K562 (cell line): ENCODE measurements at regions not wholly inside any gene's neighbourhood (a gene's known extent, or its start where the extent isn't known, plus 50 kb on each side); places are given as distances from the start of the nearest gene placed in this dataset.

Experiments
- ATAC-seq: fragments of 200-7000 bp; cut with Tn5 transposase; 3 replicates; pipeline ENCODE4 v1.9.1; 2020; ENCODE audit warnings: moderate library complexity
- BruUV-seq: library from RNA; stranded (reverse); fragments of 400-500 nt; replicated peaks from 2 replicates; lab custom pipeline; 2021; lab: Mats Ljungman, UMichigan
- CTCF ChIA-PET: fragments of 300-600 bp; formaldehyde crosslinking; extraction: SDS; loops from one replicate; lab custom pipeline; 2021; ENCODE audit warnings: low intra/inter-chr PET ratio; lab: Yijun Ruan, JAX
- POLR2A ChIA-PET: fragments of 300-600, 350-650 bp; sonication (Branson Sonifier 250); formaldehyde crosslinking; extraction: SDS; loops from one replicate; lab custom pipeline; 2021; ENCODE audit warnings: antibody characterized with exemption, inconsistent platforms; lab: Yijun Ruan, JAX
- DNase-seq, 4 experiments: peaks; one replicate each; pipeline versions ENCODE4 v3.0.0 to v3.0.0-alpha.2; 2011 to 2018; ENCODE audit warnings: low spot score in 3 of 4, mixed read lengths in 3 of 4; ENCODE audit errors: extremely low read depth in 1 of 4
- FAIRE-seq: peaks from 2 replicates; lab custom pipeline; 2011; peaks lifted over from hg19 to GRCh38; lab: Jason Lieb, UNC
- H2AFZ ChIP-seq: 2 replicates; pipeline ENCODE4 v1.6.0; 2011; ENCODE audit warnings: low read depth, low read length, control low read depth, inconsistent platforms
- H3K27ac ChIP-seq: fragments of 200-600 bp; 3 replicates; pipeline ENCODE4 v1.8.0; 2011; ENCODE audit warnings: low read depth, mild to moderate bottlenecking, control low read depth, inconsistent platforms, low read length, moderate library complexity, mixed read lengths; ENCODE audit errors: extremely low read depth
- H3K27me3 ChIP-seq, 2 experiments: fragments of 300-600 bp in 1 of 2; 2 replicates in 1 of 2; 3 replicates in 1 of 2; pipeline versions ENCODE4 v1.6.0 to v1.8.0; 2011; ENCODE audit warnings: inconsistent platforms in 2 of 2, low read length in 2 of 2, mild to moderate bottlenecking in 1 of 2, mixed read lengths in 1 of 2, moderate library complexity in 1 of 2; ENCODE audit not compliant: control insufficient read depth in 2 of 2, insufficient read depth in 2 of 2
- H3K36me3 ChIP-seq: fragments of 300-600 bp; 3 replicates; pipeline ENCODE4 v1.8.0; 2011; ENCODE audit warnings: mild to moderate bottlenecking, low read length, inconsistent platforms; ENCODE audit not compliant: control insufficient read depth, insufficient read depth
- H3K4me1 ChIP-seq, 2 experiments: fragments of 200-600 bp in 1 of 2; replicated peaks in 1 of 2; 2 replicates in 1 of 2; 3 replicates in 1 of 2; pipeline versions ENCODE4 v1.5.1 to v1.8.0; 2011; ENCODE audit warnings: inconsistent platforms in 2 of 2, low read length in 2 of 2, mild to moderate bottlenecking in 1 of 2, mixed read lengths in 1 of 2, moderate library complexity in 1 of 2; ENCODE audit not compliant: control insufficient read depth in 2 of 2, insufficient read depth in 2 of 2
- H3K4me2 ChIP-seq: 2 replicates; pipeline ENCODE4 v1.6.1; 2011; ENCODE audit warnings: low read length, control low read depth, inconsistent platforms, mixed read lengths; ENCODE audit not compliant: insufficient read depth
- H3K4me3 ChIP-seq: fragments of 200-600 bp; sonication (generic), shearing (Covaris generic); 2 replicates; pipeline ENCODE4 v1.5.1; 2016; ENCODE audit warnings: control low read depth, inconsistent platforms
- H3K79me2 ChIP-seq: fragments of 200-600 bp; 3 replicates; pipeline ENCODE4 v1.8.0; 2011; ENCODE audit warnings: low read length, inconsistent platforms; ENCODE audit not compliant: control insufficient read depth, insufficient read depth
- H3K9ac ChIP-seq, 2 experiments: 2 replicates each; pipeline versions ENCODE4 v1.6.0 to v1.6.1; 2011; ENCODE audit warnings: low read depth in 2 of 2, low read length in 2 of 2, control low read depth in 1 of 2, inconsistent platforms in 1 of 2, mild to moderate bottlenecking in 1 of 2, mixed read lengths in 1 of 2; ENCODE audit not compliant: insufficient read depth in 1 of 2
- H3K9me1 ChIP-seq: one replicate; pipeline ENCODE4 v1.6.0; 2011; ENCODE audit warnings: inconsistent platforms, mild to moderate bottlenecking, low read length, moderate library complexity; ENCODE audit not compliant: control insufficient read depth, insufficient read depth
- H3K9me3 ChIP-seq: replicated peaks from 2 replicates; pipeline ENCODE4 v1.5.1; 2011; ENCODE audit warnings: low read depth, low read length, inconsistent platforms; ENCODE audit not compliant: control insufficient read depth, insufficient read depth
- H4K20me1 ChIP-seq: replicated peaks from 2 replicates; pipeline ENCODE4 v1.6.1; 2011; ENCODE audit warnings: low read length, inconsistent platforms, mixed read lengths; ENCODE audit not compliant: control insufficient read depth, insufficient read depth
- CAMTA2 ChIP-seq: fragments of 250-450 bp; sonication (Bioruptor Pico); conservative IDR thresholded peaks from 2 replicates; pipeline ENCODE4 v1.5.1; 2022
- CEBPB ChIP-seq: fragments of 450-650 bp; IDR thresholded peaks from 2 replicates; pipeline ENCODE4 v1.6.1; 2016; ENCODE audit warnings: missing genetic modification characterization, missing compliant biosample characterization
- EP300 ChIP-seq: IDR thresholded peaks from 2 replicates; pipeline ENCODE4 v1.6.1; 2012; ENCODE audit warnings: low read length, improper control_type of control experiment
- HLTF ChIP-seq: fragments of 450-650 bp; IDR thresholded peaks from 2 replicates; pipeline ENCODE4 v1.6.1; 2016
- MCM5 ChIP-seq: fragments of 450-650 bp; IDR thresholded peaks from 2 replicates; pipeline ENCODE4 v1.6.1; 2016; ENCODE audit warnings: low read depth
- PBX2 ChIP-seq, 2 experiments: IDR thresholded peaks in 1 of 2; conservative IDR thresholded peaks in 1 of 2; 2 replicates each; pipeline ENCODE4 v1.6.1; 2016; ENCODE audit warnings: low read depth in 2 of 2, mild to moderate bottlenecking in 1 of 2, missing compliant biosample characterization in 1 of 2, missing genetic modification characterization in 1 of 2, moderate library complexity in 1 of 2
- POLR2G ChIP-seq: fragments of 200-400 bp; formaldehyde crosslinking; IDR thresholded peaks from 2 replicates; pipeline ENCODE4 v1.6.1; 2017; ENCODE audit warnings: low read depth, mild to moderate bottlenecking, antibody characterized with exemption, low read length, moderate library complexity
- RFX1 ChIP-seq: fragments of 450-650 bp; IDR thresholded peaks from 2 replicates; pipeline ENCODE4 v1.6.1; 2016; ENCODE audit warnings: mild to moderate bottlenecking, moderate library complexity
- ZNF583 ChIP-seq: fragments of 250-450 bp; sonication (Bioruptor Pico); IDR thresholded peaks from 2 replicates; pipeline ENCODE4 v1.4.0; 2020
- WGBS: fragments of 100-300 bp; shearing (Covaris generic); methylation state at CpG from one replicate; pipeline ENCODE4 v1.1.6; 2016; ENCODE audit warnings: low coverage, mixed read lengths; ENCODE audit not compliant: insufficient coverage; ENCODE audit errors: missing lambda C conversion rate; 5-methylcytosine and 5-hydroxymethylcytosine counted together
- in situ Hi-C: fragments of 300-500 bp; cut with MboI; formaldehyde crosslinking; loops from 4 replicates; pipeline ENCODE4 v1.15.0; 2018; ENCODE audit warnings: inconsistent platforms, mixed read lengths
- intact Hi-C: fragments of 100-400 bp; cut with micrococcal nuclease; formaldehyde crosslinking; loops from 2 replicates; pipeline ENCODE4 v1.14.2; 2022

- peak; percentile 23; the same call in 1 of the 2 replicates for TF ChIP-seq EP300
- no peak for TF ChIP-seq MCM5
- no peak for TF ChIP-seq PBX2 (CRISPR knock-in tag; IDR thresholded peaks at IDR 0.05; ENCODE audit: low read depth)
- peak; percentile 38; the same call in 1 of the 2 replicates for TF ChIP-seq PBX2 (tag; conservative IDR thresholded peaks at IDR 0.05; ENCODE audit: low read depth)
- TF ChIP-seq CEBPB, result peak; percentile 57; the same call in 1 of the 2 replicates
Observed at GRCh38 chr10:3482200-3482993, 302.6 kb downstream of the KLF6 start (continued).

- ATAC-seq, result no peak
- Histone ChIP-seq H3K4me3 (no peak overlapping the region), H4K20me1 (peaks cover 16% of the 10 kb centered on the region), H3K4me2 (no peak overlapping the region), H3K4me1 (peaks cover 0 to 3% of the 10 kb centered on the region in 2 experiments; a peak in 3 of 5 replicates), H3K79me2 (no peaks in the 10 kb centered on the region), H3K9me1 (peaks cover 3% of the 10 kb centered on the region), H3K27me3 (peaks cover 0 to 22% of the 10 kb centered on the region in 2 experiments; a peak in 3 of 5 replicates), H3K9ac (no peak overlapping the region), H3K36me3 (no peaks in the 10 kb centered on the region), H3K27ac (no peak overlapping the region), H2AFZ (no peak overlapping the region), H3K9me3 (no peaks in the 10 kb centered on the region)
- CTCF ChIA-PET, result no interaction called here
- BruUV-seq, result no TSS peak
- TF ChIP-seq POLR2G (no peak), RFX1 (no peak), CAMTA2 (no peak), HLTF (no peak), ZNF583 (CRISPR knock-in tag) (no peak)
- FAIRE-seq, result no peak
- POLR2A ChIA-PET, result interaction anchor here (0.9 kb wide), 1 partner anchor 158 kb away, joined by 3 read pairs; no protein-coding TSS in a partner anchor
- WGBS, result 10% methylated on average over 8 of the region's 8 CpGs
- intact Hi-C loops, result no loop called here
- in situ Hi-C loops, result no loop called here
- DNase-seq, result no peak
Observed at GRCh38 chr10:3481496-3481895, 303.5 kb downstream of the KLF6 start.
